Adipocyte (in vitro differentiated cells): ENCODE measurements at regions not wholly inside any gene's neighbourhood (a gene's known extent, or its start where the extent isn't known, plus 50 kb on each side); places are given as distances from the start of the nearest gene placed in this dataset.
"Not testable (repeated sequence)": the region's sequence is repeated elsewhere in the genome, so short reads cannot be mapped to it uniquely, and the experiment has no call there.

Source experiments
- DNase-seq: peaks from one replicate; pipeline ENCODE4 v3.0.0-alpha.2; 2015; ENCODE audit warnings: low read depth
- H3K27me3 ChIP-seq: replicated peaks from 2 replicates; pipeline ENCODE4 v1.7.0; 2013; ENCODE audit warnings: mild to moderate bottlenecking, low read length, moderate library complexity; ENCODE audit not compliant: control insufficient read depth, insufficient read depth
- H3K36me3 ChIP-seq: 2 replicates; pipeline ENCODE4 v1.7.0; 2013; ENCODE audit warnings: low read length, mild to moderate bottlenecking, moderate library complexity; ENCODE audit not compliant: control insufficient read depth, insufficient read depth, severe bottlenecking
- H3K4me1 ChIP-seq: 2 replicates; pipeline ENCODE4 v1.7.0; 2013; ENCODE audit warnings: mild to moderate bottlenecking, low read length, moderate library complexity; ENCODE audit not compliant: control insufficient read depth, insufficient read depth
- H3K4me3 ChIP-seq: 2 replicates; pipeline ENCODE4 v1.7.0; 2013; ENCODE audit warnings: mild to moderate bottlenecking, low read length, moderate library complexity
- H3K9ac ChIP-seq: 2 replicates; pipeline ENCODE4 v1.7.0; 2013; ENCODE audit warnings: mild to moderate bottlenecking, low read length, moderate library complexity
- H3K9me3 ChIP-seq: 2 replicates; pipeline ENCODE4 v1.7.0; 2013; ENCODE audit warnings: mild to moderate bottlenecking, low read length, moderate library complexity; ENCODE audit not compliant: control insufficient read depth

DNA sequence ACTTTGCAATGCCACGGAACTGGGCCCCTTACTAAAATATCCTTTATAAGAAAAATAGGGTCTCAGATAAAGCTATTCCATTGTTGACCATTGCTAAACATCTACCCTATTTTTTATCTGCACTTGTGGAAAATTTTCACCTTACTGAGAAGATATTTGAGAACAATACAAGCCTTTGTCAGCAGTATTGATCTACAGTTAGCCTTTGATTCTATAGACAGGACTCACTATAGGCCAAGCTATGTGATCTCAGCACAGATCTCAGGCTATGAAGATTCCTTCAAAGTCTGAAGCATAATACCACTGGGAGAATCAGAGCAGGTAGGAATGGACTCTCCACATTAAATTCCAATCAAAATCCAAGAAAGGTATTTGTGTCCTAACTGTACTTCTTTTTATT is 1099.7 kb downstream of the DIAPH3 start:
- no peak for DNase-seq
- H3K9me3 ChIP-seq = no peaks in the 10 kb centered on the region
- no peak overlapping the region for H3K4me3 ChIP-seq
- no peak overlapping the region for H3K9ac ChIP-seq
- H3K4me1 ChIP-seq = no peaks in the 10 kb centered on the region
- H3K27me3 ChIP-seq = no peaks in the 10 kb centered on the region
- no peaks in the 10 kb centered on the region for H3K36me3 ChIP-seq

- H3K4me1 ChIP-seq, H3K27me3 ChIP-seq, H3K9me3 ChIP-seq, H3K9ac ChIP-seq, H3K36me3 ChIP-seq, DNase-seq, H3K4me3 ChIP-seq: not testable (repeated sequence)
Measured at GRCh38 chr13:59076386-59076785, 1087.3 kb downstream of the DIAPH3 start.

- no peaks in the 10 kb centered on the region for H3K27me3 ChIP-seq
- no peaks in the 10 kb centered on the region for H3K36me3 ChIP-seq
- peaks cover 8% of the 10 kb centered on the region for H3K9me3 ChIP-seq
- no peaks in the 10 kb centered on the region for H3K4me1 ChIP-seq
- no peak overlapping the region for H3K4me3 ChIP-seq
- no peak for DNase-seq
- H3K9ac ChIP-seq = no peak overlapping the region
Measured at GRCh38 chr13:59086147-59086546, 1077.6 kb downstream of the DIAPH3 start.

DNA sequence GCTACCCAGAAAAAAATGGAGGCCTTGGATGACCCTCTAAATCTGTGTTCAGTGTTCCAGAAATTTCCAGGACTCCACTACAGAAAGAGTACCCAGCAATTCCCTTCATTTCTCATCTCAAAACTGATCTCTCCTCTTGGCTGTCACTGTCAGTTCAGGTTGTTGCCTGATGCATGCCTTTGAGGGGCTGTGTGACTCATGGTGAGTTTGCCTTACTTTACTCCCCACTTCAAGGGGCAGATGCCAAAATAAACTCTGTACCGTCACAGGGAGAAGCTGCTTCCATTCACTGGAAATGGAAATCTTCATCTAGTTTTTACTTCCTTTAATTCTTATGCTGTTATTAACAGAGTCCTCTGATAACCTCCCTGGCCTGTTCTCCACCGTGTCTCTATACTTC is 1075.0 kb downstream of the DIAPH3 start:
- Histone ChIP-seq H3K36me3 (no peaks in the 10 kb centered on the region), H3K9me3 (peaks cover 4% of the 10 kb centered on the region), H3K27me3 (no peaks in the 10 kb centered on the region), H3K9ac (no peak overlapping the region), H3K4me3 (no peak overlapping the region), H3K4me1 (no peaks in the 10 kb centered on the region)
- DNase-seq = peak; percentile 9

DNA sequence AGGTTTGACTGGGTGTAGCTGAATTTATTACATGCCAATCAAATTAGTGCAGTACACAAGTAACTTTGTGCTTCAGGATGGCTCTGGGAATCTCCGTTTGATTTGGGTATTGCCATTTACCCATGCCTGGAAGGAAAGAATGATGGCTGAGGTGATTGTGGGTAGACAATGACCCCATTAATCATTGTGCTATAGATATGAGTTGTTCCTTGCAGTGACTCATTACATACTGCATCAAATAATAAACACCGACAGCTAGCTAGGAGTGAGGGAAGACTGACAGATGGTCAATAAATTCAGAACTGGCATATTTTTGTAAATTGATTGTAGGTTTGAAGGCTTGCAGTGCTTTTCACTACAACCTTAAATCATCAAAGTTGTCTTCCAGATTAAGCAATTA is 1069.5 kb downstream of the DIAPH3 start:
- H3K27me3 ChIP-seq = no peaks in the 10 kb centered on the region
- DNase-seq = no peak
- no peaks in the 10 kb centered on the region for H3K36me3 ChIP-seq
- no peak overlapping the region for H3K9ac ChIP-seq
- no peaks in the 10 kb centered on the region for H3K4me1 ChIP-seq
- H3K9me3 ChIP-seq = no peaks in the 10 kb centered on the region
- no peak overlapping the region for H3K4me3 ChIP-seq

DNA sequence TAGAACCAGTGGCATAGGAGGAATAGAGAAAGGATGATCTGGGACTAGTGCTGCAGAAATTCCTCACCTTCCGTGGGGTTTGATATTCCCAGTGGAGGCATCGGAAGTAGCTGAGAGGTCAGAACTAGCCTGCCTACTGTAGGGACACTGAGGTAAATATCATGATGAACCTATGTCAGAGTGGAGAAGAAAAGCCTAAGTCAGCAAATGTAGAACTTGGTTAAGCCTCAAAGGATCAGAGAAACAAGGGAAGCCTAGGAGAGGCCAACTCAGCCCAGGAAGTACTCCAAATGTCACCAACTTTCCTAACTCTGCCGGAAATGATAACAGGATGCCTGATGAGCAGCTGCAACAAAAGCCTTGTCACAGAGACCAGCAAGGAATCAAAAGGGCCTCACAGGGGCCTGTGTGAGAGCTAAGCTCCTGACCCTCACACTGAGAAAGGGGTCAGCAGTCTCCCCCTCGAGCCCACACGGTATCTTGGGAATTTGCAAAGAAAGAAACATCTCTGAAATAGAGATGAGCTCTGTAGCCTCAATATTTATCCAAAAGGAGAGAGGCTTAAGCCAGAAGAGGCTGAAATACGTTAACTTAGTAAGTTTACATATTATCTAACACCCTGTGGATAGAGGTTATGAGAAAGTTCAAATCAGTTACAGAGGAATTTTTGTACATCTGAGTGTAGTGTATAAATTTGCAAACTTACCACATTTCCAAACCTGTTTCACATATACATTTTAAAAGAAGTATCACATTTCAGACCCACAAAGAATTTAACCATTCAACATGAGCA is 1064.3 kb downstream of the DIAPH3 start:
- Histone ChIP-seq H3K4me1 (no peaks in the 10 kb centered on the region), H3K9ac (no peak overlapping the region), H3K9me3 (no peaks in the 10 kb centered on the region), H3K27me3 (no peaks in the 10 kb centered on the region), H3K36me3 (no peaks in the 10 kb centered on the region), H3K4me3 (no peak overlapping the region)
- no peak for DNase-seq

DNA sequence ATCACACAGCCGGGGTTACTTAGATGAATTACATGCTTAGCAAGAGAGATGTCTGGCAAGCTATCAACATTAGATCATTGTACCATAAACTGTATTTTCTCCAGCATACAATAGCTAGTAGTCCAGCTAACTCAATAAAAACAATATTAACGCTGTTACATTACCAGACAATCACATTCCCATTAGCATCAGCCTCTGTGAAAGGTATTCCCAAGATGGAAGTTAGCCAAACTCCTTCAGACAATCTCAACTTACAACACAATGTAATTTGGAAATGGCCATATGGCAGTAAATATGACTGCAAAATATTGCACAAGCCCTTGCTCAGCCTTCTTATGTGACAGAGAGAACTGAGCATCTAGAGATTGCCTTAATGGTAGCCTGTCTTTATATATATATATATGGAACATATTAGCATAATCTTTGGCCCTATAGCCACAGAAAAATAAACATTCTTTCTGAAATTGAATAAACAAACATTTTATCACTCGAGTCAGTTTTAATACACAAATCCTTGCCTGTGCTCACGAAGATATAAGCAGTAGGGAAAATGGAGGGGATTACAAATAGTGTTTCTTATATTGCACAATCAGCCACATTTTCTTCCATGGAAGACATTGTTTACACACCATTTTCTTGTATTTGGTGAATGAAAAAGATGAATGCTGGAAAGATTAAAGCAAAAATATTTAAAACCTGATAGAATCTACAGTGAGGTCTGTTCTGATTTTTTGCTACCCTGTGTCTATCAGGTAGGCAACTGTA is 1060.5 kb downstream of the DIAPH3 start:
- Histone ChIP-seq H3K36me3 (no peaks in the 10 kb centered on the region), H3K9me3 (no peaks in the 10 kb centered on the region), H3K4me3 (no peak overlapping the region), H3K27me3 (no peaks in the 10 kb centered on the region), H3K9ac (no peak overlapping the region), H3K4me1 (no peaks in the 10 kb centered on the region)
- peak; percentile 74 for DNase-seq

- no peak overlapping the region for H3K9ac ChIP-seq
- DNase-seq = peak; percentile 65
- no peaks in the 10 kb centered on the region for H3K27me3 ChIP-seq
- H3K4me1 ChIP-seq = peaks cover 6% of the 10 kb centered on the region
- H3K9me3 ChIP-seq = no peaks in the 10 kb centered on the region
- H3K36me3 ChIP-seq = no peaks in the 10 kb centered on the region
- H3K4me3 ChIP-seq = no peak overlapping the region
Measured at GRCh38 chr13:59111751-59112171, 1052.0 kb downstream of the DIAPH3 start.

DNA sequence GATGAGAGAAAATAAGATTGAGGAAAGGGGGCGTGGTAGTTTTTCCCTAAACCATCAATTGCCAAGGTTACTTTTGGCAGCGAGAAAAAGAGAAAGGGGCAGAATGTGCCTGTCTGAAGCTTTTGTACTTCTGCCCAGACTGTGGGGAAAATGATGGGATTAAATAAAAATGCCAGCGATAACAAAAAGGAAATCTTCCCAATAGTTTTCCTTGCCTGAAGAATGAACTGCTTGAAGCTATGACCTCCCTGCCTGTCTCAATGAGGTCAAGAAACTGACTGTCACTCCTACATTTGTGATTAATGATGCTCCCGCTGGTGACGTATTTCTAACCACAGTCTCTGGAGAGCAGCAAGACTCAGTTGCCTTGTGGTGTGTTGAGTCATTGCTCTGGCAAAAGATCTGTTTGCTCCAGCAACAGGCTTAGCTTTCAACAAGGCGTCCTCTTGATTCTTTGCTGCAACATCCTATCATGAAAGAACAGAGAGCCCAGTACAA is 1051.5 kb downstream of the DIAPH3 start:
- Histone ChIP-seq H3K36me3 (no peaks in the 10 kb centered on the region), H3K4me1 (peaks cover 6% of the 10 kb centered on the region), H3K4me3 (no peak overlapping the region), H3K9me3 (no peaks in the 10 kb centered on the region), H3K27me3 (no peaks in the 10 kb centered on the region), H3K9ac (no peak overlapping the region)
- DNase-seq = peak; percentile 80

GRCh38 chr13:59119475-59119874 is 1044.3 kb downstream of the DIAPH3 start:
- H3K9ac ChIP-seq = no peak overlapping the region
- H3K27me3 ChIP-seq = no peaks in the 10 kb centered on the region
- no peaks in the 10 kb centered on the region for H3K4me1 ChIP-seq
- no peak overlapping the region for H3K4me3 ChIP-seq
- no peaks in the 10 kb centered on the region for H3K36me3 ChIP-seq
- DNase-seq = no peak
- no peaks in the 10 kb centered on the region for H3K9me3 ChIP-seq

DNA sequence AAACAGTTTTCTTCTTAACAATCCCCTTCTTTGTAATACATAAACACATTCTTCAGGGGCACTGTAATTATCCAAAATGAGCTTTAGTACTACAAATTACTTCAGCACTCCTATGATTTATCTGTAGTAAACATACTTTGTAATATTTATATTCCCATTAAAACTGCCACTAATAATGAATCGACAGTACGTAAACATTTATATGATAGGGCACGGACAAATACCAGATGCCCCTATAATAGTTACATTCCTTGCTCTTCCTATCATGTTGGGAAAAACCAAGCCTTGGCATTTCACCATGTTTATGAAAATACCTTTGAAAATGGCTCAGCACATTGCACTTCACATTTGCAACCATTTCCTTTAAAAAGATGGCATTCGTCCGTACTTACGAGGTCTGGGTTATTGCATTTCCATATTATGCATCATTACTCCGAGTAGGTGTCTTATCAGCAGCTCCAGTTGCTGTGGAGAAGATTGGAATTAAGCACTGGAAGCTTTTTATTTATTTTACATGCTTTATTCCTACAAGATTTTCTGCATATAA is 1043.4 kb downstream of the DIAPH3 start:
- Histone ChIP-seq H3K4me3 (no peak overlapping the region), H3K36me3 (no peaks in the 10 kb centered on the region), H3K9me3 (no peaks in the 10 kb centered on the region), H3K27me3 (no peaks in the 10 kb centered on the region), H3K9ac (no peak overlapping the region), H3K4me1 (no peaks in the 10 kb centered on the region)
- no peak for DNase-seq
